GM19328 (cell line): ENCODE measurements at regions not wholly inside any gene's neighbourhood (a gene's known extent, or its start where the extent isn't known, plus 50 kb on each side); places are given as distances from the start of the nearest gene placed in this dataset.
"Not testable (repeated sequence)": the region's sequence is repeated elsewhere in the genome, so short reads cannot be mapped to it uniquely, and the experiment has no call there.

Experiments used
- ATAC-seq: cut with Tn5 transposase; IDR thresholded peaks from one replicate; pipeline ENCODE4 v1.9.1; 2021; ENCODE audit warnings: mild to moderate bottlenecking, moderate library complexity; ENCODE audit not compliant: unreplicated experiment

- no peak for ATAC-seq
Measured at GRCh38 chr4:82099928-82100579, 273.7 kb downstream of the HNRNPD start.

DNA sequence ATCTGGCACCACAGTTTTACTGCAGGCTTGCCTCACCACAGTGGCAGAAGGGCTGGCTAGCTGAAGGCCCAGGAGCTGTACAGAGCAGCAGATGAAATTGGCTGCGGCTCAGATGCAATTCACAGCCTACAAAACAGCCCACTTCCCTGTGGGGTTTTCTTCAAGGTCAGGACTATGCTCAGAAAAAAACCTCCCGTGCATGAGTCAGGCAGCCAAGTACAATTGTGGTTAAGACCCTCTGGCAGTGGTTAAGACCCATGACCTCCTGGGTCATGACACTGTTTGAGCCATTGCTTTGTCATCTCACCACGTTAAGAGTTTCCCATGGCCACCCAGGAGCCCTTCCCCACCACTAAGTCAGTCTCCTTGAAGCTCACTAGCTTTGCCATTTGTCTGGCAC lies 276.3 kb downstream of the HNRNPD start:
- no peak for ATAC-seq

- ATAC-seq = no peak
Measured at GRCh38 chr4:82090717-82091116, 283.1 kb downstream of the HNRNPD start.

DNA sequence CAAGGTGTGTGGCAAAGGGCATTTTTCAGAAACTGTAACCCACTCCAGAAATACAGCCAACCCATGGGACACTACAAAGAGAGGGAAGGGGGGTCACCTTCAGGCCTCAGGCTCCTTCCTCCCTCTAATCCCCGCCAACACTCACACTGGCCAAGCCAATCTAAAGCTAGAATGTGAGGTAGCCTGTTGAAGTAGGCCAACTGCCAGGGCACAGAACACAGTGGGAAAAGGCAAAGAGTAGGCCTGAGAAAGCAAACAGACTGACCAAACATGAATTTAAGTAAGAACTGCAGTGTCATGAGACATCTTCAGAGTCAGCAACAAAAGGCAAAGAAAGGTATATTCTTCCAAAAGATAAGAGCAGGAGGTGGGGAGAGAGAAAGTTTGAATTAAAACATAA lies 289.0 kb downstream of the HNRNPD start:
- ATAC-seq = no peak

GRCh38 chr4:82077471-82077995 lies 296.3 kb downstream of the HNRNPD start:
- not testable (repeated sequence) for ATAC-seq

DNA sequence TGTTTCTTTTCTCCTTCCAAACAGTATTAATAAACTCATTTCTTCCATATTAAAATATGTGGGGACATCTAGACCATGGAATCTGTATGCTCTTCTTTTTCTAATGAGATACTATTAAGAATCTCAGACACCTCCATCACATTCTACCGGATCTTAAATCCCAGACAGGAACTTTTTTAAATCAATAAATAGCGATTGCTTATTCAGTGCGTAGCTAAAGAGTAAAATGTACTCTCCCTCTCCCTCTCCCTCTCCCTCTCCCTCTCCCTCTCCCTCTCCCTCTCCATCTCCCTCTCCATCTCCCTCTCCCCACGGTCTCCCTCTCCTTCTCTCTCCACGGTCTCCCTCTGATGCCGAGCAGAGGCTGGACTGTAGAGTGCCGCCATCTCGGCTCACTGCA lies 297.0 kb downstream of the HNRNPD start:
- ATAC-seq = no peak

DNA sequence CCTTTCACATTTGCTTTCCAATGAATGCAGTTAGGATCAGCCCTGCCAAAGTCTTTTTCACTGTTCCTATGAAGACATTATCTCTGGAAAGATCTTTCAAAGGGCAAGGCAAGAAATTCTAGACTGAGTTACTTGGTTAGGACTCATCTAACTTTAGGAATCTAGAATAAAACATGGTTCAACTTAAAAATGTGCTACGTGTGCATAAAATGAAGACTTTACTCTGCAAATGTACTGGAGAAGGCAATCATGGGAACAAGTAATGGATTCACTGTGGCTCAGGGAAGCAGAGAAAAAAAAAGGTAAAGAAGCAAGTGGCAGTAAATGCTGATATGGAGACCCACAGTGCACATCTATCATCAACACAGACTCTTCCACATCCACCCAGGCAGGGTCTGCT lies 297.4 kb downstream of the HNRNPD start:
- ATAC-seq = no peak

DNA sequence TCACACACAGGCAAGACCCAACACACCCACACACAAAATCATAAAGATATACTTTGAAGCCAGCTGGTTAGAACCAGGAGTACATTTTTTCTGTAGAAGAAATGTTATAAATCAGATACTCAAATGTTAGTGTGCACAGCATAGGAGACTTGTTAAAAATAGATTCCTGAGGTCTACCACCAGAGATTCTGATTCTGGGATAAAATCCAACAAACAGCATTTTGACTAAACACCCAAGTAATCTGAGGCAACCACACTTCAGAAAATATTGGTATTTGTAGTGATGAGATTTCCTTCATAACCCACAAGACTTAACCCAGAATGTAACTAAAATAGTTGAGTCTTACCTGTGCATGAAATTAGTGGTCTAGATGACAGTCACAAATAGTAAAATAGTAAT lies 301.8 kb downstream of the HNRNPD start:
- no peak for ATAC-seq

DNA sequence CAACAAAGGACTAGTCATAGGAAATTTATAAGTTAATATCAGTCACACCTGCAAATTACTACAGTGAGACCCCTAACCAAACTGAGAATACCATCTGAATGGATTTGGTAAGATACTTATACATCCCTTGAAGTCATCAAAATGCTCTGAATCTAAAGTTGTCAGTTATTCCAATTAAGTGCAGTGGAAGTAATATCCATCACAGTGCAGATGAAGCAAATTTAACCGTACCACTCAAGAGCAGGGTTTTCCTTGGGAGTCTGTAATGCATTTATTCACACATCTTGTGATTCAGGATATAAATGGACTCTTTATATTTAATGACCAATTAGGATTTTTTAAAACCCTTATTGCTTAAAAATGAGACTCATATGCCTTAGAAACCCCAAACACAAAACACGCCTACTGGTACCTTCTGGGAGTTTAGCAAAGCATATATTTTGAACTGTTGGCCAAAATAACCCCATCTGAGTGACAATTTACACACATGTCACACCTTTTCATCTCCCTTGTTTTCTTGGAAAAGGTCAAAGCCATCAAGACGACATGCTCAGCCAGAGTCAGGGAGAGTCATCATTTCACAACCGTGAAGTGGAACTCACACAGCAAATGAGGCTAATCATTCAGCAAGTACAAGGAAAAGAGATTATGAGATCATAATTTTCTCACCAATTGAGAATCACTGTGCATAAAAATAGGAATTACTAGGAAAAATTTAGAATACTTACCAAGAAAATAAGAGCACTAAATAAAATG lies 303.7 kb downstream of the HNRNPD start:
- ATAC-seq = no peak

DNA sequence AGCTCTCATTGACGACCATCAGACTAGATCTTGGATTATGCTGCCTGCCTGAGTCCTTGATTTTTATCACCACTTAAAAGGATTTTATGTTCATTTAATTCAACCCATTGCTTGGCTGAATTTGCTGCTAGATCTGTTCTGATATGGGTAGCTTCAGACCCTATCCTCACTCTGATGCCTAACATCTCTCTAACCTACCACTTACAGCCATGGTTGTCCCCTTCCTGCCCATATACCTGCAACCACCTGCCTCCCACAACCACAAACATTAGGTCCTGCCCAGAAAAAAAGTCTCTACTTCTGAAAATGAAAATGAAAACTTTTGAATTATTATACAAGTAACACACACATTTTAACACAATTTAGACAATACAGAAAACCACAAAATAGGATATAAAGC lies 310.8 kb downstream of the HNRNPD start:
- no peak for ATAC-seq

DNA sequence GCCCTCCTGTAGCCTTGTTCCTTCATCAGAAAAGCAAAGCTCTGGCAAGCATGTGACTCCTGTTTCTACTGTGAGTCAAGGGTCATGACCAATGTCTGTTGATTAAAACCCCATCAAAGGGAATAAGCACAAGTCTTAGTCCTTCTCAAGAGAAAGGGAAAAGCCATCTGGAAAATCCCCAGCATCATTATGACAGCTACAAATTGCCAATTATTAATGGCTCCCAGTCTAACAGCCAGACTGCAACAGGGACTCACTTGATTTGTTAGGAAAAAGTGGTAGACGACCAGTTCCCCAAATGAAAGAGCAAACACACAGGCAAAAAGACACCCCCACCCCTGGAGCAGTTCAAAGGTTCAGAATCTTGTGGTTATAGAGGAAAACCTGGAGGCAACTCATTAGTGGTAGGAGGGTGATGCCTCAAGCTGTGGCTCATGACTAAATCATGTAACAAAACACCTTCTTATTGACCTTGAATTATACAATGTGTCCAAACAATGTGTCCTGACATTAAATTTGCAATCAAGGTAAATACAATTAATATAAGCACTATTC lies 315.7 kb downstream of the HNRNPD start:
- no peak for ATAC-seq

GRCh38 chr4:82055156-82055555 lies 318.6 kb downstream of the HNRNPD start:
- ATAC-seq = no peak

GRCh38 chr4:82053396-82053795 lies 320.4 kb downstream of the HNRNPD start:
- no peak for ATAC-seq

- ATAC-seq = no peak
Measured at GRCh38 chr4:82050796-82051195, 323.0 kb downstream of the HNRNPD start.

DNA sequence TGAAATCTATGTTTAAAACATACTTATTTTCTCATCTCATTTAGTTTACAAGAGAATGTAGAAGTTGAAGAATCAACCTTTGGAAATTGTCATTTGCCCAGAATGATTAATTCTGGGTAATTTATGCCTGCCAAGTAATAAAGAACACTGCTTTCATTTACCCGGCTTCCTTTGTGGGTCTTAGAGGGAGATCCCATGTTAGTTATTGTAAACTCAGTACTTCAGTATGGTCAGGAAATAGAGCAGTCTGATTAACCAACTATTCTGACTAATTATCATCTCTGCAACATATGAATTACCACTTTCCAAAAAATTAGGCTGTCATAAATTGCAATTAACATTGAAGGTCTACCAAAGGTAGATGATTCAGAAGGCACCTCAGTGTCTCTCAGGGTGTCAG lies 324.5 kb downstream of the HNRNPD start:
- no peak for ATAC-seq

GRCh38 chr4:82047731-82048130 lies 326.1 kb downstream of the HNRNPD start:
- no peak for ATAC-seq

- no peak for ATAC-seq
Measured at GRCh38 chr4:82046796-82047195, 327.0 kb downstream of the HNRNPD start.

GRCh38 chr4:82045267-82045666 lies 328.5 kb downstream of the HNRNPD start:
- ATAC-seq = no peak

- no peak for ATAC-seq
Measured at GRCh38 chr4:82044141-82044993, 329.4 kb downstream of the HNRNPD start.

GRCh38 chr4:82043809-82044137 lies 330.0 kb downstream of the HNRNPD start:
- no peak for ATAC-seq

GRCh38 chr4:82043081-82043808 lies 330.5 kb downstream of the HNRNPD start:
- no peak for ATAC-seq
